Stimulated activated CD4-positive, alpha-beta T cell treated with anti-CD3 and anti-CD28 coated beads, Interleukin-12 subunit alpha, Interleukin-12 subunit beta, amount 100 ng/mL, for 48 hours (primary cell): ENCODE measurements at regions not wholly inside any gene's neighbourhood (a gene's known extent, or its start where the extent isn't known, plus 50 kb on each side); places are given as distances from the start of the nearest gene placed in this dataset.
"Not testable (repeated sequence)": the region's sequence is repeated elsewhere in the genome, so short reads cannot be mapped to it uniquely, and the experiment has no call there.

Experiments
- DNase-seq, 3 donors: peaks; one replicate each; pipeline ENCODE4 v3.0.0-alpha.2; 2020; ENCODE audit warnings: low read depth in 2 of 3, low spot score in 1 of 3

DNA sequence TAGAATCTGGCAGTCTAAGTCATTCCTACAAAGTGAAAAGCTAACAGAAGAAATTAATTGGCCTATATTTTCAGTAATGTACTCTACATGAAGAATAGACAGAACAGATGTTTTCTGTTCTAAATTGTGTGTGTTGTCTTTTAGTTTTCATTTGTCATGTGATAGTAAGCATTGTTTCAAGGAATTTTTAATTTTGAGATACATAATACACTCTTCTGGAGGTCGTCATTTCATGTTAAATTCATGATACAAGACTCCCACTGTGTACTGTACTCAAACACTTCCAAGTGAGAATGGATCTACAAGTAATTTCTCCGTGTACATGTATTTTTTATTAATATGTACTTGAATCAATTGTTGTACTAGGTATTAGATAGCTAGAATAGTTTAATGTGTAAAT lies 1522.9 kb downstream of the MAT2B start:
- no peak for DNase-seq

DNA sequence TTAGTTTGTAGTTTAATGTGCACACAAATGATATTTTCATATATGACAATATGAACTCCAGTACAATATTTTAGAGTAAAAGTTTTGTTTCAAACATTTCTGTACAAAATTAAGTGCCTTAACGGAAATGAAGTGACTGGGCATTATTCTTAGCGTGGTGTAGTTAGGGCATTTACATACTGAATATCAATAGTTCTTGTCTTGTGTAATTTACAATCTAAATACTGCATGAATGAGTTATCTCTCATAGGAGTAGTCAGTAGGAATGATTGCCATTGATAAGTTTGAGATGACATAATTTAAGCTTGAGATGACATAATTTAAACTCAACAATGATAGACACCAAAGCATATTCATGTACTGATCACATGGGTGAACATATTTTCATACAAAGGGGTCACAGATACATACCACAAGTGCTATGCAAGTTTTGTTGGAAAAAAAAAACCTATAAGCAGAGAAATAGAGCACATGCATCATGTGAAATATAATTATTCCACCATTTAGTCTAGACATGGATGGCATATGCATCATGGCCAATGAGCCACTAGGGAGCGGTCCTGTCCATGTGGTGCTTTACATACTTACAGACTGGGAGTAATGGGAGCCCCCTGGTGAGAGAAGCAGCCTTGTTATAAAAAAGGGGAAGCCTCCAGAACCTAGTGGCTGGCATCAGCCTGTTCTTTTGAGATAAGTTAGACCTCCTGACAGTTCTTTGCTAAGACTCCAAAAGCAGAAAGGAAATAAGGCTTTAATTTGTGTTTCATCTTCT lies 1523.9 kb downstream of the MAT2B start:
- no peak for DNase-seq

DNA sequence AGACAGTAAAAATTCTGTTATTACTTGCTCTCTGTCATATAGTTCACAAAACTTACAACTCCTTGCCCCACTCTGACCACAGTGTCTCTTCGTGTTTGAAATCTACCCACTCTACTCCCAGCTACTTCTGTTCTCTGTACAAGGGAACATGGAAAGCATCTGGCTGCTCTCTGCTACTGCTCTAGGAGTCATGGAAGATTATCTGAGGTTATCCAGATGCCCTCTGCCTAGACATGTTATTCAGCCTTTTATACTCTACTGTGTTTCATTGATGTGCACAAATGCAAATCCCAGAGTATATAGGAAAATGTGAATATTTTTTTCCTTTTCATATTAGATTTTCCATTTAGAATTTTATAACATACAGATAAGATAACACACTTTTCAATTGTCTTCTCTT lies 1525.6 kb downstream of the MAT2B start:
- DNase-seq, result no peak

DNA sequence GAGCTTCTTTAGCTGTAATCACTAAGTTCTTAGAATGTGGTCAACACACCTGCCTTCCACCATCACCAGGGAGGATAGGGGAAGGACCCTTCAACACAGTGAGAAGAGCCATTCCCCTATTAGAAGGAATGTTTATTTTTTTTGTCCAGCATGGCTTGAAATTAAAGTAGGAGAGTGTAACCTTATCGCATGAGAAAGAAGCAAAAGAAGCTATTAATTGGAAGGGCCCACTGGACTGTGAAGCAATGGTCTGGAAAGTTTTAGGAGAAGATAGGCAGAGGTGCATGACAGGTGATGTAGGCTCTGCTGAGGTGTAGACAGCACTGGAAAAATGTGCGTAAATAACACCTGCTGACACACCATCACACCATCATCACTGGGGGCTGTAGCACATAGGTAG lies 1526.0 kb downstream of the MAT2B start:
- no peak for DNase-seq

DNA sequence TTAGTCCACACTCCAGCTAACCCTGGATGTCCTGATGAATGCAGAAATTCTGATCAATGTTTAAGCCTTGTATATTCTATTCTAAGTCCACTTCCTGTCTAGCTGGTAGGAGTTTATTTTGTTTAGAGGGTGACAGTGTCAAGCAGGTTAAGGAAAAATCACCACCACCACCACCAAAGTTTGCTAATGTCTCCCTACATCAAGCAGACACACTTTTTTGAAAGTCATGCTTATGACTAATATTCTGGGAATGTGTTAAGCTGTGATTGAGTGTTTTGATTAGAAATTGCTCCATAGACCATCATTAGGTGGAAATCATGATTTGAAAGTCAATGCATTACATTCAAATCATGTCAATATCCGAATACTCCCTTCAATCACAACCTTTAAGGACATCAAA lies 1530.1 kb downstream of the MAT2B start:
- no peak for DNase-seq

DNA sequence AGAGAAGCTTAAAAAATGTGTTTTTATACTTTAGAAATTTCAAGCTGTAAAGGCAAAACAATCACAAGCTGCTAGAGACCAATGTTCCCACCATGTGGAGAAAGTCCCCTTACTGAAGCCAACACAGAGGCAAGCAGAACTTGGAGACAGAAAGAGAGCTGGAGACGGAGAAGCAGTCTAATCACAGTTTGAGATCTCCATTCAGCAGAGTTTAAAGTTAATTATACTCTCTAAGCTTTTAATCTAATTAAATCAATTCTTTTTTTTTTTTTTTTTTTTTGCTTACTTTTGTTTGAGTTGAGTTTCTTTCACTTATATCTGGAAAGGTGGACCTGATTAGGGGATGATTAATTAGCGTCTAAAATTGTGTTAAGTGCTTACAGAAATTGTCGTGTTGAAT lies 1534.3 kb downstream of the MAT2B start:
- DNase-seq, result no peak

DNA sequence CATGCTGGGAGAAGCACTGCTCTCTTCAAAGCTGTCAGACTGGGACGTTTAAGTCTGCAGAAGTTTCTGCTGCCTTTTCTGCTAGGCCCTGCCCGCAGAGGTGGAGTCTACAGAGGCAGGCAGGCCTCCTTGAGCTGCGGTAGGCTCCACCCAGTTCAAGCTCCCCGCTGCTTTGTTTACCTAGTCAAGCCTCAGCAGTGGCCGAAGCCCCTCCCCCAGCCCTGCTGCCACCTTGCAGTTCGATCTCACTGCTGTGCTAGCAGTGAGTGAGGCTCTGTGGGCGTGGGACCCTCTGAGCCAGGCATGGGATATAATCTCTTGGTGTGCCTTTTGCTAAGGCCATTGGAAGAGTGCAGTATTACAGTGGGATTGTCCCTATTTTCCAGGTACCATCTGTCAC lies 1540.5 kb downstream of the MAT2B start:
- not testable (repeated sequence) for DNase-seq

DNA sequence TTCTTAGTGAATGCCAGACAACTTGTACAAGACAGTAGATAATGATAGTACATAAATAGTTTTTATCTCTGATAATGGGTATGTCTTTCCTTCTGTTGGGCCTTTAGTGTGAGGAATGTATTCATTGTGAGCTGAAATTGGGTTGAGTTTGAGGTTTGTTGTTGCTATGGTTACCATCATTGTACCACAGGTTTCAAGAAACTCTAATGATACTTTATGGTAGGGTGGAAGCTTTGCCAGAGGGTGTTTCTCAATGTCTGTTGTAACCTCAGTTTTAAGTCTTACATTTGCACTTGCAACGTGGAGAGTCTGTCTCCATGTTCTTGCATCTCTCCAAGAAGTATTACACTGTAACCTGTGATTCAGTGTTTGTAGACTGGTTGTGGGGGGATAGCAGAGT lies 1550.1 kb downstream of the MAT2B start:
- no peak for DNase-seq

DNA sequence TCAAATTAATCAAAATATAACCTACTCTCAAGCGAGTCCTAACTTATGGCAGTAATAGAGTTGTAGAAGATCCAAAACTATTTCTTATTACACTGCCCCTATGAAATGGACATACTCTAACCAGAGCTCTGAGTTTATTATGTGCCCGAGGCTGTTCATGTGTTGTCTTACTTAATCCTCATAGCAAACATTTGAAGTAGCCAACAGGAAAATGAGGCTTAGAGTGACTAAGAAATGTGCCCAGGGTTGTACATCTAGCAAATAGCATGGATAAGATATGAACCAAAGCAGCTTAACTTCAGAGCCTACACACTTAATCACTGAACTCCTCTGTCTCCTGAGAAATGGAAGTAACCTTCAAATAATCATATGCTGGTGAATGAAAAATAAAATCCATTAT lies 1551.7 kb downstream of the MAT2B start:
- no peak for DNase-seq

DNA sequence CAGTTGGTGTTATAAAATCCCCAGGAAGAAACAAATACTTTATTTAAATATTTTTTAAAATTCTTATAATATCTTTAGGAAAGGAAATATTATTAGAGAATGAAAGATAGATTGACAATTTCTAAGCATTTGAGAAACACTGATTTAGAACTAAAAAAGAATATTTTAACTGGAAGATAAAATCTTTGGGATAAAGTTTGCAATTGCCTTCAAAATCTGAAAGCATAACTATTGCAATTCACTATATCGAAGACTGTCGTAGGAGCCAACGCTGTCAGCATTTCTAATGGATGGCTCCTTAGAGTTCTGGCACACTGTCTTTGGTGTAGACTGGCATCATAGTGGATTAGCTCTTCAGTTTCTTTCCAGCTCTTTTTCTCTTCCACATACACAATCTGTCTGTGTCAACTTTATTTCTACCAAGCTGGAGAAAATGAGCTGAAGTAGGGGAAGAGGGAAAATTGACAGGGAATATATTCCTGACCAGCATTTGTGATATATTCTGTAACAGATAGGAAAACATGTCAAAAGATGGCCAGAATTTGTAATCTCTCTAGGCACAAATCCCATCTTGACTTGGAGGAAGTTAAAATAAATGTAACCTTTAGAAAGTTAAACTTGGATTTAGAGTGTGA lies 1561.4 kb downstream of the MAT2B start:
- DNase-seq, result no peak

DNA sequence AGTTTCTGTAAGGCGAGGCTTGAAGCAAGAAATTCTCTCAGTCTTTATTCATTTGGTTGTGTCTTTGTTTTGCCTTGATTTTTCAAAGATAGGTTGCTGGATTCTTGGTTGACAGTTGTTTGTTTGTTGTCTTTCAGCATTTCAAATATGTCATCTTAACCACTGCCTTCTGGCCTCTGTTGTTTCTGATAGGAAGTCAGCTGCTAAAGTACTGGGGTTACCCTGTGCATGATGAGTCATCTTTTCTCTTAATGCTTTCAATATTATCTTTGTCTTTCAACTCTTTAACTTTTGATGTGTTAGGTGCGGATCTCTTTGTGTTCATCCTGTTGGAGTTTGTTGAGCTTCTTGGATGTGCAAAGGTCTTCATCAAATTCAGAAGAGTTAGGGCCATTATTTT lies 1571.3 kb downstream of the MAT2B start:
- no peak for DNase-seq

DNA sequence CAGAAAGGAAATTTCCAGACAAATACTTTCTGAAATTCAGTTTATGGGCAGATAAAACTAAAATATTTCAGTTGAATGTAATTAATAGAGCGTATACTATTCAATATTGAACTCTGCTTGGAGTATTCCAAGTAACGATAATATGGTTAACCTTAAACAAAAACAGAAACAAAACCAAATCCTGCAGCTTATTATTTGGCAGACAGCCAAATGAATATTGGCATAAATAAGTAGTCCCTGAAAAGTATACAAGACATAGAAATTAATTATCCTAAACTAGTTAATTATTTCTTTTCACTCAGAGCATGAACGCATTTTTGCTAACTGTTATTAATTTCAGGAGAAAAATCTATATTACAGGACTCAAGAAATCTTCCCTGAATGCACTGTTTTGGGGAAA lies 1574.0 kb downstream of the MAT2B start:
- no peak for DNase-seq

DNA sequence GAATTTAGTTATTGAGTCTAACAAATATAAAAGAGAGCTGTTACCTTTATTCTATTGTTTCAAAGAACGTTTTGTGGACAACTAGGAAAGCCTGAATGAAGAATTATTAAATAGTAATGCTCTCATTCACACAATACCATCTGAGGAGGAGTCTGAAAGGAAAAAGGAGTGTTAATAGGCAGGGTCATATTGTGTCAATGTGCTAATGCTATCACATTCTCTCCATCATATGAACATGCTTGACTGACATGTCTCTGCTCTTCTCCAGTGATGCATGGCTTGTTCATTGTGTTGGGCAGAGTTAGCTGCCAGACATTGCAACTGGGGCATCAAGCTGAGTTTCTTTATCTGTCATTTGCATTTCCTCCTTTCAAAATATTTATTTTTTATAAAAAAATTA lies 1578.0 kb downstream of the MAT2B start:
- no peak for DNase-seq

DNA sequence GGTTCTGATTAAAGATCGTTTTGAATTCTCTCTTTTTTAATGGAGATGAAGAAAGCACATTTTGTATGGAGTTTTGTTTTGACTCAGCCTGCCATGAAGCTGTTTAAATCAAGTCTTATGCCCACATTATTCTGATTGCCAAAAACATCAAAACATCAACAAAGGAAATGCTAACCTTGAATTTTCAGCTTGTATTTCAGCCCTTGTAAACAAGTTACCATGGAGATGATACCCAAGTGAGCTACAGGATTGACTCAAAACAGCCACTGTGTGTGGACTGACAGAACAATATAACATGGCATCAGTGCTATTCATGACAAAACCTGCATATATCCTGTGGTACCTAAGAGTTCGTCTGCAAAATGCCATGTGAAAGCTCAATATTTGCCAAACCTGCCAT lies 1581.0 kb downstream of the MAT2B start:
- no peak for DNase-seq

DNA sequence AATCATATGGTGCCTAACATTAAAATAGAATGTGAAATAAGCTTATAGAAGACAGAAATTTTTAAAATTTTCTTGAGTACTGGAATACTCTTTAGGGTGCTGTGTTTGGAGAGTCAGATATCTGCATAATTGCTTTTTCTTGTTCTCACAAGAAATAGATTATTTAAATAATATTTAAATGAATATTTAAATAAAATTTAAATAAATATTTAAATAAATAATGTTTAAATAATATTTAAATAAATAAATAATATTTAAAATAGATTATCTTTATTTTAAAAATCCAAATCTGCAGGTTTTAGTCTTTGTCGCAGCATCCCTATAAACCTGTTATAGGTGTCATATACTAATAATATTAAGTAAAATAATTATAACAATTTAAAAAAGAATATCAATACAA lies 1589.4 kb downstream of the MAT2B start:
- no peak for DNase-seq

DNA sequence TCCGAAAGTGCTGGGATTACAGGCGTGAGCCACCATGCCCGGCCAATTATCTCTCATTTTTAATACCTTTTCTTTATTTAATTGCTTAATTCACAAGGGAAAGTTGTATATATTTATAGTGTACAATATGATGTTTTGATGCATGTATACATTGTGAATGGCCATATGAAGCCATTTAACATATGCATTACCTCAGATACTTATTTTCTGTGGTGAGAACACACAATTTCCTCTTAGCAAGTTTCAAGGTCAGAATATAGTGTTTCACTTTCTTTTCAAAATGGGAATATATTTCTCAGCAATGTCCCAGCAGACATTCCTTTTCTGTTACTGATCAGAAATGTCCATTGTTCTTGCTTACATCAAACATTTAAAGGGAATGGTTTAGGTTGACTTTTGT lies 1596.3 kb downstream of the MAT2B start:
- no peak for DNase-seq

DNA sequence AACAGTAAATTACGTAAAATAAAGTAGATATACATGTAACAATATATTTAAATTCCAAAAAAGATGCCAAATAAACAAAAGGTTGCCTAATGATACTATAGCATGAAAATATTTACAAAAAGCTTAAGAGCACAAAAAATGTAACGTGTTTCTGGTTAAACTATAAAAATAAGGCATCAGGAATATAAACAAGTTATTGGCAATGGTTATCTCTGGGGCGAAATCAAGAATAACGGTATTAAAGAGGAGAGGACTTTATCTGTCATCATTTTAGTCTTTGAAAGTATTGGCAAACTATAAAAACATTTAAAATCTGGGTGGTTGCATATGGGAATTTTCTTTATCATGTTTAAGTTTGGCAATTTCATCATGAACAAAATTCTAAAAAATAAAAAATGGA lies 1599.2 kb downstream of the MAT2B start:
- no peak for DNase-seq

DNA sequence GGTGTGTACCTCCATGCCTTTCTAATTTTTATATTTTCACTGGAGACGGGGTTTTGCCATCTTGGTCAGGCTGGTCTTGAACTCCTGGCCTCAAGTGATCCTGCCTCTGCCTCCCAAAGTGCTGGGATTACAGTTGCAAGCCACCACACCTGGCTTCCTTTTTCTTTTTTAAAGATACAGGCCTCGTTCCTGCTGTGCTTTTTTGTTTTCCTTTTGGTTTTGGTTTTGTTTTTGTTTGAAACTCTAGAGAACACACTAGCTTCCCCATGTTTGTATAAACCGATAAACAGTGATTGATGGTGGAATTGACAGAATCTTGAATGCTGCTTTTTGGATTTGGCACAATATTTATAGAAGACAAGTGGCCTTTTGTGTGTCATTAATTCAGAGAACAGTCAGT lies 1603.4 kb downstream of the MAT2B start:
- DNase-seq, result no peak

DNA sequence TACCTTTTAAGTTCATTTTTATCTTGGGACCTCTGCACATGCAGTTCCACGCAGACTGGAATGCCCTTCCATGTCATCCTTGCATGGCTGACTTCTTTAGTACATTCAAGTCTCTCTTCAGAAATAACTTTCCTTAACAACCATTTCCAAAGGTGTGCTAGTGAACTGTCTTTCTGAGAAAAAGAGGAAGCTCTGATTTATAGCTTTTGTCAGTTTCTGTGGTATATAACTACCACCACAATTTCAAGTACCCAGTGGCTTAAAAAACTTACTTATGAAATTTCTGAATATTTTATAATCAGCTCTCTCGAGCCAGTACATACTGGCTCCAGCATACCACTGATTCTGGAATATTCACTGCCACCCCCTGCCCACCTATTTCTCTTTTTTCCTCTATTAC lies 1613.8 kb downstream of the MAT2B start:
- no peak for DNase-seq

DNA sequence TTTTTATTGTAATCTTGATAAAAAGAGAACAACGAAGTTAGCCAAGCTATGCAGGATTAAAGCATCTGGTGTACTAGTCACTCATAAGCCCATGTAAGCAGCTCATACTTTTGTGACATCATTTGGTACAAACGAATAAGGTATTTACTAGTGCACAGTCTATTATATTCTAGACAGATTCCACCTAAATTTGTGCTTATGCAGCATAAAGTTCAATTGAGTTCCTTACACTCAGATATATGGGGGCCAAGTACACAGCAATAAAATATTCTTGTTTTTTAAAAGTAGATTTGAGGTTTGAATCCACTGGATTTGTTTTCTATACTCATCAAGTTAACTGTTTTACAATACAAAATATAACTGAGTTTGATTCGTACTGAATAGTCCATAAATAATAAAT lies 1621.2 kb downstream of the MAT2B start:
- no peak for DNase-seq

DNA sequence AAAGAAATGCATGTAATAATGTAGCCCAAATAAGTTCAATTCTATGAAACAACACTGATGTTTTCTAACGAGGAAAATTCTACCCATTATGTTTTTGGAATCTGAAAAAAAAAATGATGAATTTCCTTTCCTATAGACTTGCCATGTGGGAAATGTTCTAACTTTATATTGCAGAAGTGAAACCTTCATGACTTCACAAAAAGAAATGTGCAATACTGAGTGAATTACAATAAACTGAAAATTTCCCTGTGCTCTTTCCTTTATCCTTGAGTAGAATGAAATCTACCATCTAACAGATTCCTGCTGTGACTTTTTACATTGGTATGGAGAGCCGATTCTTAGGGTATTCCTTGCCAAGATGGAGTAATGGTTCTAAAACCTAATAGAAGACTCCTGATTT lies 1622.5 kb downstream of the MAT2B start:
- no peak for DNase-seq

DNA sequence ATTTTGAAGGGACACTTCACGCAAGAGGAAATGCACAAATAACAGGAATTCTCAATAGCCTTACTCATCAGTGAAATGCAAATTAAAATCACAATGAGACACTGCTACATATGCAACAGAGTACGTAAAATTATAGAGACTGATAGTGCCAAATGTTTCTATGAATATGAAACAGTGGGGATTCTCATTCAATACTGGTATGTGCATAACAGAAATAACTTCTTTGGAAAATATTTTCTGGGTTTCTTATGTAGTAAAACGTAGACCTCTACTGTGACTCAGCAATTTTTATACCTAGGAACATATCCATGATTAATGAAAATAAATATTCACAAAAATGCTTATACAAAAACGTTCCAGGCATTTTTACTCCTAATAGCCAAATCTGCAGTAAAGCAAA lies 1625.2 kb downstream of the MAT2B start:
- no peak for DNase-seq

DNA sequence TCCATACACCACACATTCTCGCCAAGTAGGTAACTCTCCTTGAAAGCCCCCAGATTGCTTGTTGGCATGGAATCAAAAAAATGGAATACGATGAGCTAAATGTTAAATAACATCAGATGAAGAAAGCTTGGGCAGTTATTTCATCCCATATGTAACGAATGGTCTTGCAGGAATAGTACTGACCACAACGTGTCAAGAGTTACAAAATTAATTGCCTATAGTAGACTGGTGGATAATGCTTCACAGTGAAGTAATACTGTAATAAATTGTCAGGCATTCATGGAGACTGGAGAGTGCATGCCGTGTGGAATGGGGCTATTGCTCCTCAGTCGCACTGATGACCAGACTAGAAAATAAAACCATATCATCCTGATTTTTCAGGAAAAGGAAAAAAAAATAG lies 1628.7 kb downstream of the MAT2B start:
- DNase-seq, result no peak
